NCI-H226 (cell line): ENCODE measurements at regions not wholly inside any gene's neighbourhood (a gene's known extent, or its start where the extent isn't known, plus 50 kb on each side); places are given as distances from the start of the nearest gene placed in this dataset.

Experiments
- DNase-seq: peaks from one replicate; pipeline ENCODE4 v3.0.0-alpha.2; 2015

DNA sequence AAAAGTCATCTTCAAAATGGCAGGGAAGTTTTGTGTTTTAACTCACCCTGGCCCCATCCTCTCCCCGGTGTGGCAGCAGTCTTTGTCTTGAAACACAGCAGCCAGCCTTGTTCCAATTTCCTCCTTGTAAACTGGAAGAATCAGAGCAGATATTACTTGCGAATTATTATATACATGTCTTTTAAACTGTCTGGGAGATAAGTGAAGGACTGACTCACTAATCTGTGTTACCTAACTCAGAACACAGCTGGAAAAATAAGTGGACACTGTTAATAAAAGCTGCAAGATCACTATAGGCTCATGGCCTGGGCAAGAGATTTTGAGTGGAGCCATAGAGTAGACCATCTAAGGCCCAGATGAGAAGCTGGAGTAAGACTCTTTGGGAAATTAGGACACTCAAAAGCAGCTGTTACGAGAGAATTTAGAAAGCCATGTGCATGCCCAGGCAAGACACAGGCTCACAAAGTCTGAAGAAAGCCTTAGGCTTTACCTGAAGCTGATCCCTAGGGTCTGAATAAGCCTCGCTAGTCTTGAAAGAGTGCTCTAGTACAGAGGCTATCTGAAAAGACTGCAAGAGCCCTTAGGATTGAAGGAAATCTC is 233.0 kb upstream of the RAB4A start:
- DNase-seq: no peak

DNA sequence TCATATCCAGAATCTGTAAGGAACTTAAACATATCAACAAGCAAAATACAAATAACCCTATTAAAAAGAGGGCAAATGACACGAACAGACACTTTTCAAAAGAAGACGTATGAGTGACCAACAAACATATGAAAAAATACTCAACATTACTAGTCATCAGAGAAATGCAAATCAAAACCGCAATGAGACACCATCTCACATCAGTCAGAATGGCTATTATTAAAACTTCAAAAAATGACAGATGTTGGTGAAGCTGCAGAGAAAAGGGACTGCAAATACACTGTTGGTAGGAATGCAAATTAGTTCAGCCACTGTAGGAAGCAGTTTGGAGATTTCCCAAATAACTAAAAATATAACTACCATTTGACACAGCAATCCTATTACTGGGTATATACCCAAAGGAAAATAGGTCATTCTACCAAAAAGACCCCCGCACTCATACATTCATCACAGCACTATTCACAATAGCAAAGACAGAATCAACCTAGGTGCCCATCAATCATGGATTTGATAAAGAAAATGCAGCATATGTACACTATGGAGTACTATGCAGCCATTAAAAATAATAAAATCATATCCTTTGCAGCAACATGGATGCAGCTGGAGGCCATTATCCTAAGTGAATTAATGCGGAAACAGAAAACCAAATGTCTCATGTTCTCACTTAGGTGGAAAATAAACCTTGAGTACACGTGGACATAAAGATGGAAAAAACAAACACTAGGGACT is 230.1 kb upstream of the RAB4A start:
- DNase-seq: no peak

DNA sequence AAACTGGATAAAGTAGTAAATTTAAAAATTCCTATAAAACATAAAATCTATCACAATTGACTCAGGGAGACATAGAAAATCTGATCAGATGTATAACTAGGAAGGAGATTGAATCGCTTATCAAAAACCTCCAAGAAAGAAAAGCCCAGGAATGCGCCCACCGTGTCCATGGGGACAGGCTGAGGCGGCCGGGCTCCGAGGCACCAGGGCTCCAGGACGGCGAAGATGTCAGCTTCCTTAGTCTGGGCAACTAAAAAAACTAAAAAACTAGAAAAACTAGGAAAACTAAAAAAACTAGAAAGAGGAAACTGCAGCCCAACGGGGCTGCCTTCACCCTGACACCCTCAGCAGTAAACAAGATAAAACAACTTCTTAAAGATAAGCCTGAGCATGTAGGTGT is 229.0 kb upstream of the RAB4A start:
- DNase-seq: no peak

DNA sequence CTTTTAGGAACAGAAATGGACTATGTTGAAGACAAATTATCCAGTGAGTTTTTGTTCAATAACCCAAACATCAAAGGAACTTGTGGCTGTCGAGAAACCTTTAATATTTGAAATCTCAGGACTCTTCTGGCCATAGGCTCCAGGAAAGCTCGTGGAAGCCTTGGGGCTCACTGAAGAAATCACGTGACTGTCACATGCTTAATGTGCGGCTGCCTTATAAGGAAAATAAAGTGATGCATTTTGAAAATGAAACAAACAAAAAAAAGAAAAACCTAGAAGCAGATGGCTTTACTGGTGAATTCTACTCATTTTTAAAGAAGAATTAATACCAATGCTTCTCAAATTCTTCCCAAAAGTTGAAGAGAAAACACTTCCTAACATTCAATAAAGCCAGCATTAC is 228.4 kb upstream of the RAB4A start:
- no peak for DNase-seq

DNA sequence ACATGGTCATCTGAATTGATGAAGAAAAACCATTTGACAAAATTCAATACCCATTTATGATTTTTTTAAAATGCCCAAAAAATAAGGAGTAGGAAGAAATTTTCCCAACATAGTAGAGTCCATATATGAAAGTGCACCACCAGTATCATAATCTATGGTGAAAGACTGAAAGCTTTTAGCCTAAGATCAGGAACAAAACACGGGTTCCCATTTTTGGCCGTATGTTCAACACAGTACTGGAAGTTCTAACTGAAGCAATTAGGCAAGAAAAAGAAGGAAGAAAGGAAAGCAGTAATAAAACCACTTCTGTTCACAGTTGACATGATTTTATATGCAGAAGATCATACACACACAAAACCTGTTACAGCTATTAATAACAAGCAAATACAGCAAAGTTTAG is 227.8 kb upstream of the RAB4A start:
- no peak for DNase-seq

DNA sequence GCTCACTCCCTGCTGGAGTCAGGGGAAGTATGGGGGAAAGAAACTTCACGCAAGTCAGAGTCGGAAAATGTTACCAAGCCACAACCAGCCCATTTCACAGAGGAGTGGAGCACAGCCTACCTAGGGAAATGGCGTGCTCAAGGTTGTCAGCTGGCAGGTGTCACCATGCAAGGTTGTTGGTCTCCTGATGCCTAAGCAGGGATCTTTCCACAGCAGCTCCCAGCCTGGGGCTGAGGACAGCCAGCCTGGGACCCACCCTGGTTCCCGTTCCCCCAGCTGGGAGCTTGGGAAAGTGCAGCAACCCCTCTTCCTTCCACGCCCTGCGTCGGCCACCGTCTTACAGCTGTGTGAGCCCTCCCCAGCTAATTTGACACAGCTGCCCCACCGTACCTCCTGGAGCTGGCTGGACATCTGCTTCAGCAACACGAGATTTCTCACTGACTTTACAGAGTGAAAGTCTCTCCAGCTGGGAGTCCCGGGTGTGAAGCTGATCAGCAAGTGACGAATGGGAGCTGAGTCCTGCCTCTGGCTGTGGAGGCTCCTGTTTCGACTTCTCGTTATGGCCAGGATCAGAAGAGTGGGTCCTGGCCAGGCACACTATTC is 224.6 kb upstream of the RAB4A start:
- DNase-seq: no peak

DNA sequence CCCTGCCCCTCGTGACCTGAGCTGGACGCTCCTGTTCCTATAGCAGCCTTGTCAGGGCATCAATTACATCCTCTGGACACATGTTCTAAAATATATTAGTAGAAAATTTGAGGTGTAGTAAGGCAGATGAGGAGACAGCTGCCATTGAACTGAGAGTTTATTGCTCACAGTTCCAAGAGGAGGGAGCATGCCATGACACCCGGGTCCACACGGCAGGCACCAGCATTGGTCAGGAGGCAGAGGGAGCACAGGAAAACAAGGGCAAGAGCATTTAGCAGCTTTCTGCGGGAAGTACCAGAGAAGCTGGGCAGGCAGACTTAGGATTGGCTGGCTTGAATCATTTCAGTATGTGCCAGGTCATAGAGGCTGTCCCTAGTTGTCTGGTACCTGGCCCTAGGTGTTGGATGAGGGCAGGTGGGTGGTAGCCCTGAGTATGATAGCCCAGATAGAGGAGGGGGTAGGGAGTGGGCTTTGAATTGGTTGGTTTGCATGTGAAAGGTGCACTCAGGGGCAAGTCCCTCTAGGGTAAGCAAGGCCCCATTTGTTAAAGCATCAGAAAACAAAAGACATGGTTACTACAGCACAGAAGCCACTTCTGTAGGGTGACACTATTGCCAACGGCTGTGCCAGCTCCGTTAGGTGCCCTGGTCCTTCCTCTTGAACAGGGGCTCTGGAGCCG is 223.6 kb upstream of the RAB4A start:
- DNase-seq: no peak

DNA sequence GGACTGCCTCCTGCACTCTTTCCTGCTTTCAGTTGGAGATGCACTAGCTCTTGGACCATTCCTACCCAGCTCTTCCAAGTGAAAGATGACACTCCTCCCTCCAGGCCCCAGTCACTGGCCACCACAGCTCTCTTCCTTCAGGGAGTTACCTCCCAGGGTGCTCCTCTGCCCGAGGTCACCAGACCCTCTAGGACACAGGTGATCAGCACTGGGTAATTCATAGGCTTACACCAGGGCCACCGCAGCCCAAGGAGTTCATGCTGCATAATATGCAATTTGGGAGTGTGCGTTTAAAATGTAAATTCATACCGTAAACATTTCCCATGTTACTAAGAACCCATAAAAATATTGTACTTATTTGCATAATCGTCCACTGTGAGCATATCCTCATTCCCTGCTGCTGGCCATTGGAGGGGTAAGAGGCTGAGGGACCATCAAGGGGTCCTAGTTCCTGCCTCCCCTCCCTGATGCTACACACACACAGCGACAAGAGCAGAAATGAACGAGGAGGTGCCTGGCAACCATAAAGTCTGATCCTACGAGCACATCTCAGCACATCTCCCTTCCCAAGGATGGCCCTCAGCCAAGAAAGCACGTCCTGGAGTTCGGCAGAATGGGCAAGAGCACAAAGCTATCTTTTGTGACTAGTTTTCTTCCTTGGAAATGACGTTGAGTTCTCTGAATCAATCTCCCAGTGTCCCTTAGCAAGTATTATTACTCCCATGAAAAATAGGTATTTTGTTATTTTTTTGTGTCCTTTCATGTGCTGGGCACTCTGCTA is 222.9 kb upstream of the RAB4A start:
- no peak for DNase-seq

DNA sequence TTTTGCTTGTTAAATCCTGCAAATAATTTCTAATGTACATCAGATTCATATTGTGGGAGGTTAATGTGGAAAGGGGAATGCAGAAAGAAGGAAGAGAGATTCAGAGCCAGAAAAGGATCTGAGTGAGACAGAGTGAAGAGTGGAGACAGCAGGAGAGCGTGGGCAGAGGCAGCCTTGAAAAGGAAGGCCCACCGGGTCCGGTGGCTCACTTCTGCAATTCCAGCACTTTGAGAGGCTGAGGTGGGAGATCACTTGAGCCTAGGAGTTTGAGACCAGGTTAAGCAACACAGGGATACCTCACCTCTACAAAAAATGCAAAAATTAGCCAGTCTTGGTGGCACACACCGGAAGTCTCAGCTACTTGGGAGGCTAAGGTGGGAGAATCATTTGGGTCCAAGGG is 222.0 kb upstream of the RAB4A start:
- no peak for DNase-seq

DNA sequence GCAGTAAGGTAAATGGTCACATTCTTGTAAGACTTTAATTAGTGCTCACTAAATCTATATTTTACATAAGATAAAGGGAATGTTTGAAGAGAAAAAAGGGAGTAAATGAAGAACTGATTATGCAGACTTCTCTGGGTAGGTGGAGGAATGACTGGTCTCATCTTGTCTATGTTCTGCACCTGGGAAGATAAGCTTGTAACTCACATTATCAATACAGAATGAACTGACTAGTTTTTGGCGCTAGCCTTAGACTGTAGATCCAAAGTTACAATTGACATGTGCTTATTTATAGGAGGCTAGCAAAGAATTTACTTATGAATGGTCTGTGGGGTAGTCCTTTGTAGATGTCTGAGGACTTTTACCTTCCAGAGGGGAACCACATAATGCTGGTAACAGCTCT is 214.9 kb upstream of the RAB4A start:
- DNase-seq: no peak

DNA sequence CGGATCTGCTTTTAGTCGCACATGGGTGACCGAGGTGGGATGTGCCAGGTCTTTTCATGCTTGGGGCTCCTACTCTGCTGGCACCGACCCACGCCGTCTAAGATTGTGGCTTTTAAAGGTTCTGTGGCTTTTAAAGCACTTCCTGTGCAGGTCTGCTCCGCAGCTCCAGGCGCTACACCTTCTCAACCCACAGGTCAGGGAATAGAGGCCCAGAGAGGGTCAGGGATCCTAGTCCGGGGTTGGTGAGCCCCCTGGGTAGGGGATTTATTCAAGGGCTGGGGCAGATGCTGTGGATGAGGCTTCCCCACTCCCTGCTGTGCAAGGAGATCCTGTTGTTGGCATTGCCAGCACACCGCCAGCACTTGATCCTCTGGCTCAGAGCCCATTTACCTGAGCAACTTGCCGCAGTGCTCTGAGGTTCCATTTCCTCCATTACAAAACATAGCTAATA is 212.8 kb upstream of the RAB4A start:
- DNase-seq: no peak

DNA sequence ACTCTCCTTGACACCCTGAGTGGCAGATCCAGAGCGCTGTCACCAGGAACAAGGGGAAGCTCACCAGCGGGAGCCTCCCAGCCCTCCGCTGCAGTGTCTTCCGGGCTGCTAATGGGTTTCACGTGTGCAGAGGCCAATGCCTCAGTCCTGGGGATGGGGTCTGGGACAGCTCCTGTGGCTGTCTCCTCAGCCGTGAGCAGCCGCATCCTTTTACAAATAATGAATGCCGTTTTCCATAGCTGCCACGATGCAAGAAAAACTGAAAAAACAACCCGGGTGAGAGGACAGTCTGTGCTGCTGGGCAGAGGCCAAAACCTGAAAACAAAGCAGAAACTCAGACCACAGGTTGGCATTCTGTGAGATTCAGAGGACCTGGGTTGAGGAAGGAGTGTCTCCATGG is 212.2 kb upstream of the RAB4A start:
- no peak for DNase-seq

DNA sequence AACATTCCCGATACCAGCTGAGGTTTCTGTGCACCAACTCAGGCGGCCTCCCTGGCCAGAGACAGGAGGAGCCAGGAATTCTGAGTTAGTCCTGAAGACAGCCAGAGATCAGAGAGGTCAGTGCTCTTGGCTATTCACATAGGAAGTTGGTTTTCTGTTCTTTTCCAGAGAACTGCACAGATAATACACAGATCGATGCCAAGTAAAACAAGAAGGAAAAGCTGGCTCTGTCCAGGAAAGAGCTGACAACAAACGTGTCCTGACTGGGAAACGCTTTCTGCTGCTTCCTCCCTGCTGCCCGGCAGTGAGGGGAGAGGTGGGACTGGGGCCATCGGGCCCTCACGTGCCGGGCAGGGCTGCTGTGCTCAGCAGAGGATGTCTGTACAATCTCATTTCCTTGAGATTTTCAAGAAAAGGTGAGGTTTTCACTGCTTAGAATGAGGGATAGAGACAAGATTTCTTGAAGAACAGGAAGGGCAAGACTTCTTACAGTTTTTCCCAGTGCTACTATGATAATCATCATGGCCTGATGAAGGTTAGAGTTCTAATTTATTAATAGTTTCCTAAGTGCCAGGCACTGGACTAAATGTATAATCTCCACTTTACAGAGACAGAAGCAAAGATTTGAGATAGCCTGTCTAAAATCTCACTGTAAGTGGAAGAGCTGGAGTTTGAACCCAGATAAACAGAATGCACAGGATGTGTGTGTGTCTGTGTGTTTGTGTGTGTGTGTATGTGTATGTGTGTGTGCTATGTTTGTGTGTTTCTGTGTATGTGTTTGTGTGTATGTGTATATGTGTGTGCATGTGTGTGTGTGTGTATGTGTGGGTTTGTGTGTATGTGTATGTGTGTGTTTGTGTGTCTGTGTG is 211.0 kb upstream of the RAB4A start:
- no peak for DNase-seq

DNA sequence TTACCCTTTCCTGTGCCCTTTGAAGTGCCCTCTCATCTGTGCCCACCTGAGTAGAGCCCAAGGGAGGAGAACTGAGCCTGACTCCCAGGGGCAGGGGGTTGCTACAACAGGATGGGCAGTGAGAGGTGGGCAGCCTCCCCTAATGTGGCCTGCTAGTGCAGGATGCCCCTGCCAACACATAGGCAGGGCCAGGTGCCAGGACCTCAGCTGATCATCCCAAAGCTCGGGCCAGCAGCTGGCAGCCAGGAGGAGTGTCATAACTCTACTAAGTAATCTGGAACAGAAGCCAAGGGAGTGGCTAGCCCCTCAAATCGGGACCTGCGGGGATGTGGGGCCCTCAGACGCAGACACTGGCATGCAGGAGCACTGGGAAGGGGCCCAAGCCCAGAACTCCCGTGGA is 208.8 kb upstream of the RAB4A start:
- DNase-seq: no peak

DNA sequence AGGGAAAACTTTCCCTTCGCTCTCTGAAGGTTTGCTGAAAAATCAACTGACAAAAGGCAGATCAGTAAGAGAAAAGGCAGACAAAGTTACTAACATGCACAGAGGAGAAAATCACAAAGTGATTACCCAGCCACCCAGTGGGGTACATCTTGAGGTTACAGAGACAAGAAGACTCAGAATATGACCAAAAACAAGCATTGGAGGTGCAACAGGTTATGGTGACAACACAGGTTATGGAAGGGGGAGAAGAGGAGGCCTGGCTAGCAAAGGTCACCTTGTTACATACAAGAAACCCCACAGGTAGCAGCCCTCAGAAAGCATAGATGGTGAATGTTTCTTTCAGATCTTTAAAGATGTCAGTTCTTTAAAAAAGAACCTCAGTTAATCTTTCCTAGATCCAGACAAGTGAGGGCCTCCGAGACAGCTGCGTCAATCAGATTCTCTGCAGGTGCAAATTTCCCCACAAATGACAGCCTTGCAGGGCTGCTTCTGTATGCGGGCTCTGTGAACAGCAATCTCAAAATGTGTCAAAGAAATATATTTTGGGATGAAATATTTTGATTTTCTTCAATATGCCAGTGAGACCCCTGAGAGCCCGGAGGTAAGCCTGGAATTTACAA is 207.6 kb upstream of the RAB4A start:
- no peak for DNase-seq

DNA sequence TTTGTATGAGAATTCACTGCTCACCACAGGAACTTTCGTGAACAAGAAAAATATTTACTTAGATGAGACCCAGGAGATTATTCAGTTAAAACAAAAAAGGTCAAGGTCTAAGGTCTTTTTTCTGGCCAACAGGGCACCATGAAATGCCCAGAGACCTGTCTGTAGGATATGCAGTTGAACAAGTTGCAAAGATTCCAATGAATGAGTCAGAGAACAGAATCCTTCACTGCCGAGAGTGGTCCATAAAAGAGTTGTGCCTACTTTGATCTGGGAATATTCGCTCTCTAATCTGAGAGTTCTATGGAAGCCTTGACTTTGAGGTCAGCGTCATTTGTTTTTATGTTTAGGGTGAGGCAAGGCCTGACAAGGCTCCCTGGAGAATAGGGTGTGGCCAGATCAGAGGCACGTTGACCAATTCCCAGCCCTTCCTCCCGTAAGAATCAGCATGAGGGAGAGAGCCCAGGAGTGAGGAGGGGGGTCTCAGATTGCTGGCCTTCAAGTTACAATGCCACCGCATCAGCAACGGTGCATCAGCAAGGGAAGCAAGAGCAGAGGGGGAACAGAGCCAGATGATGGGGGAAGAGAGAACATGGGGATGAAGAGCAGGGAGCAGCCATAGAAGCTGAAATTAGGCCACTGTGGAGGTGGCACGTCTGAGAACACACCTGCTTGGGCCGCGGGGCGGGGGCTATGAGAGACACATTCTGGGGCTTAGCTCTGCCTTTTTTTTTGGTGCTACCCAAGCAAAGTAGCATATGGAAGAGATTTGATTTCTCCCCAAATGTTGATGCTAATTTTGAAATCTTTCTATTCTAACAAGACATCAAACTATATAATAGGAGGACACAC is 206.4 kb upstream of the RAB4A start:
- no peak for DNase-seq

DNA sequence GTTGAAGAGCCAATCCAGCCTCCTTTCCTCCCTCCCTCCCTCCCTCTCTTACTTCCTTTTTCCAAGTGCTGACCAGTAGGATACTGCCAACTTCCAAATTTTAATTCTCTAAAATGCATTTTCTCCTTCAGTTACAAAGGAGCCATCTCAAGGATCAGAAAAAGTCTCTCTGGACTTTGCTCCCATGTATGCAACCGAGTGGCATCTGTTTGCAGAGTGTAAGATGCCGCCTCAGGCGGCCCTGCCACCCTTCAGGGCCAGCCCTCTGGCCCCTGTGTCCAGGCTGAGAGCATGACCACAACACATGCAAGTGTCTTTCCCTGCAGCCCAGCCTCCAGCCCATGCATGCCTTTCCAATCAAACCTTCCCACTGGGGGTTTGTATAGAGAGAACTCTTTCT is 205.3 kb upstream of the RAB4A start:
- no peak for DNase-seq

DNA sequence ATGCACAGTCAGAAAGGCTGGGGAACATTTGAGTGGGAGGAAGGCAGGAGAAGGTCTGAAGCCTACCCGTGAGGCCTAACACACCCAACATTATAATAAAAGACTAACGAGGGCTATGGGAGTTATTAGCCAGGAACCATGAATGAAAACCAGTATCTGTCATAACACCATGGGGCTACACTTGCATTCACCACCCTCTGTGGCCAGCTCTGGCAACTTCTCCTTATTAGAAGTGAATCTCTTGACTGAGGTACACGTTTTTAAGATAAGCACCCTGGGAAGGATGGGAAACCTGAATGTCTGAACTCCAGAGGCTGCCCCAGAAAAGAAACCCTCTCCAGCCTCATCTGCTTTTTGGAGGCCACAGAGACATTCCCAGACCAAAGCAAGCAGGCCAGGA is 204.3 kb upstream of the RAB4A start:
- DNase-seq: no peak

DNA sequence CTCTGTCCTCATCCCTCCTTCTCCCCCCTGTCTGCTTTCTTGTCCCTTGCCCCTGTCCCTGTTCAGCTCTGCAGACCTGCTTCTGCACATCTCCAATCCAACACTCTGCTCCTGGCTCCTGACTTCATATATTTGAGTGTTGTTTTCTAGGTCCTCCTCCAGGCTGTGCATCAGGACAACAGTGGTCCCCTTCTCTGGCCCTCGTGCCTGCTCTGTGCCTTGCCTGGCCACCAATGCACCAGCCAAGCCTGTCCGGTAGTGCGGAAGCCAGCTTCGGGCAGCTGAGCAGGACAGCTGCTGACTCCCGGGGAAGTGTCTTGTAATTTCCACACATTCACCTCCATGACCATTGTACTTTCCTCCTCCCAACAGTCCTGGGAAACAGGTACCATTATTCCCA is 203.4 kb upstream of the RAB4A start:
- no peak for DNase-seq

DNA sequence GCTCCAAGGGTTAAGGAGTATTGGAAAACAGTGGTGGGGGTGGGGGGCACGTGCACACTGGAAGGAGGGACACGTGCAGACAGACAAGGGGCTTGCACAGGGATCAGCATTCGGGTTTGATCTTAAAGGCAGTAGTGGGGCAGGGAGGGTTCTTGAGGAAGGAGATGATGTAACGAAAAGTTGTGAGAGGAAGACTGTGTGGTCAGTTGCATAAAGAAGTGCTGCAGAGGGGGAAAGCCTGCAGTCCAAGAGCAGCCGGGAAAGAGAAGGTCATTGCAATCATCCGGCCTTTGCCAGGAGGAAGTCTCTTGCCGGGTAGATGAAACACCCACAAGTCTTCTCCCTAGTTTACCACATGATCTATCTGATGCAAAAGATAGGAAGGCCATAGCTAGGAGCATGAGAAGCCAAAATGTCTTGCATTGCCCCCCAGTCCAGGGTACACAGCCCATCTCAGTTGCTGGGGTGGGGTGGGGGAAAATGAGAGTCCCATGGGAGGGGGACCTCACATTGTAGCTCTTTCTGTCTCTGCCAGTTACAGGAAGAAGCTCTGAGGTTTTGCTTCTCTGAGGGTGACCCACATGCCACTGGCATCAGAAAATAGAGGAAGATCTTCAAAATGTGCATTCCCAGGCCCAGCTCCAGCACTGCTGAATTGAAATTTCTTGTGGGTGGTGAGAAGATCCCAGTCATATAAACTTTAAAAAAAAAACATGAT is 202.5 kb upstream of the RAB4A start:
- no peak for DNase-seq
